GM18520 (cell line): ENCODE measurements at regions not wholly inside any gene's neighbourhood (a gene's known extent, or its start where the extent isn't known, plus 50 kb on each side); places are given as distances from the start of the nearest gene placed in this dataset.

Experiments used
- ATAC-seq: cut with Tn5 transposase; IDR thresholded peaks from one replicate; pipeline ENCODE4 v1.9.1; 2021; ENCODE audit not compliant: unreplicated experiment

DNA sequence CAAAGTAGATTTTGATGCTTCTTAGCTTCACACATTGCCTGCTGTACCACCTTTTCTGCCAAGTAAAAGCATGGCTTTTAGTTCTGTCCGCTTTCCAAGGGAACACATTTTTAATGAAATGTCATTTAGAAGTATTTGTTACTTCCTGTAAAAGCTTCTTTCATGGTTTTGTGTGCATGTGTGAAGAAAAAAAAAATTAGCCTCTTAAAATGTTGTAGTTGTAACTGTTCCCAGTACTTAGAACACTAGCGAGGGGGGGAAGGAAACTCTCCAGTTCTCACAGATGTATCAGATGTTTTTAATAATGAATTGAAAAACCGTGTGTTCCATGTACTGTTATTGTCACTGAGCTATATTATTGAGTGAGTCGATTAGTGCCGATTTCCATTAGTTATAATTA lies 568.3 kb upstream of the ADGRL2 start:
- no peak for ATAC-seq

DNA sequence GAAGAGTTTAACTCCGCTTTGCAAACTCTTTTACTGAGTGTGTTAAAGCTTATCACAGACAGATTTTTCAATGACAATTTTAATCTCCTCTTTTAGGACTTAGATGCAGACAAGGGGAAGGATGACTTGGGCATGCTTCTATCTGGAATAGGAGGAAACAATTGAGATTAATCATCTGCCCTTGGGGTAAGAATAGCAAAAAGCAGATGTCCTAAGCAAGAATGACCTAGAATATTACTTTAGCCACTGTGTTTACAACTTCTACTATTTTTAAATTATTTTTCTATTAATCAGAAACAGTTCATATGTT lies 569.0 kb upstream of the ADGRL2 start:
- no peak for ATAC-seq

DNA sequence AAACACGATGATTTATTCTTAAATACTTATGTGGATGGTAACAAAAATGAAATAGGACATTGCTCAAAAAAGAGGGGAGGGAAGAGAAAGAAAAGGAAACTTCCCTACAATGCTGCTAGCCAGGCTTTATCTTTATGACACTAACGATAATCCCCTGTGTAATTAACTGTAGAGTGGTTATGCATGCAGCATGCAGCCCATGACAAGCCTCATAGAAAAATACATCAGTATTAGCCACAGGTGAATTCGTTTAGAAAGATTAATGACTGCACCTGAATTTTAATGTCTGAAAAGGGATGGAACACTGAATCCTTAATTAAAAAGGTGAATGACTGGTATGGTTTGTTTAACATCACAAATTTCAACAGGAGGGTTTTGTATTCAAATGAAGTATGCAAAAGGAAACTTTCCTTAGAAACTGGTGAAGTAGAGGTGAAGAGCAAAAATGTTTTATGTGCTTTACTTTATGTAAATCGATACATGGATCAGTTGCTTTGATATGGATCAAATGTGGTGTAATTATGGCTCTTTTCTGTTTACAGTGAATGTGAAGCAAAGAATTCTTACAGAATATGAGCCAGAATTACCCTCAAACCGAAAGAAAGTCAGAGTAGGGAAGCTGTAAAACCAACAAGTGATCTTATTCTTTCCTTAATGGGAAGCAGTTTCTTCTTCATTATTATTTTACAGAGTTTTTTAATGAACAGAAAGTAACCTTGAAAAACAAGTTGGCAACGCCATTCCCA lies 569.6 kb upstream of the ADGRL2 start:
- ATAC-seq: no peak

DNA sequence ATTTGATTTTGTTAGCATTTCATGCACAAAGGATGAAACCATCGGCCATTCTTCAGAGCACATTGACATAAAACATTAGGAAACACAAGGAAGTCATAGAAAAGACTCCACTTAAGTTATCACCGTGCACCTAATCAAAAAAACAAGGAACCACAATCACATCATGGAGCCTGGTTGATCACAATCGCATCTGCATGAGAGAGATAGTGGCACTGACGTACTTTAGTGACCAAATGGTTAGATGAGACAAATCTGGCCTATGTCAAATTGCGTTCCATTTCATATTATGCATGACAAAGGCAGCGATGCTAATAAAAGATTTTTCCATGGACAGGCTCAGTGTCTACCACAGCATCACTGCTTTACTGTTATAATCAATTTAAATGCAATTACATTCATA lies 571.8 kb upstream of the ADGRL2 start:
- no peak for ATAC-seq

DNA sequence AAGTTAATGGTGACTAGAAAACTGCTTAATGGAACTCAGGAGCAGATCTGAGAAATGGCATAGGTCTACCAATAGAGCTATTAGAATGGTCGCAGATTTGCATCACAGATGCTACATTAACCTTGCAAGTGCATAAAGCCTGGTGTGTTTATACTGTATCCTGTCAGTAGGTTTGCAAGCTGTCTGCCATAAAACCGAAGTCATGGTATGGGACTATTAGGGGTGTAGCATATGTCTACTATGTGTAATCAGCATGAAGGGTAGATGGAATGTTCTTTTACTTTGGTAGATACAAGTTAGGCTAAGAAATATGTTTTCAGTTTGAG lies 574.2 kb upstream of the ADGRL2 start:
- no peak for ATAC-seq

DNA sequence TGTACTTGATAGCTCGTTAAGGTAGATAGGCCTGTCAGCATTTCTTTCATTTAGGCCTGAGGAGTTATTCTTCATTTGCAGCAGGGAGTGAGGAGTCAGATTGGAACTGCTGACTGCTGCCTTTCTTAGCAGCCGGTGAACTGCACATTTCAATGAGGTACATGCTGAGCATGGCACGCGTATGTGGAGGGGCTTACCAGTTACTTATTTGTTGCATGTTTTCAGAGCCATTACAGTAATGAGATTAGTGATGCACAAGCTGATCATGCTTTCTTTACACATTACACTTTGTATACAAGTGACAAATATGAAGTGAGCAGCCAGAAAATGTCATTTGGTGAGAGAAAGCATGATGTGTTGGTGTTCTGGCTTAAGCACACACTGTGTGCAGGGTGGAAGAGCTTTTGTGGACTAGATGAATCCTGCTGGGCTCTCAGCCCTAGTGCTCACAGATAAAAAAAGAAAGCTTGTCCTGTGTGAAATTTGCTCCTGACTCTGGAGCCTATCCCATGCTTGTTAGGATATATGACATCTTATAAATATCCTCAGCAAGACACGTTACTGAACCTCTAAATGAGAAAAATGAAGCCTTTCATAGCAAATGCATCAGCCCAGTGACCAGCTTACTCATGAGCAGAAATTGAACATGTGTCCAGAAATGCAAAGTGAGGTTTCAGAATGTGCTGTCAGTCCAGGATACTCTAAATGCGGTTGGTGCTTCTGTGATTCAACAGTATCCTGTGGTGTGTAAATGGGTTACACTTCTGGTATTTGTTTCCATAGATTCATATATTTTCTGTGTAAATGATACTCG lies 574.7 kb upstream of the ADGRL2 start:
- ATAC-seq: peak; percentile 98

DNA sequence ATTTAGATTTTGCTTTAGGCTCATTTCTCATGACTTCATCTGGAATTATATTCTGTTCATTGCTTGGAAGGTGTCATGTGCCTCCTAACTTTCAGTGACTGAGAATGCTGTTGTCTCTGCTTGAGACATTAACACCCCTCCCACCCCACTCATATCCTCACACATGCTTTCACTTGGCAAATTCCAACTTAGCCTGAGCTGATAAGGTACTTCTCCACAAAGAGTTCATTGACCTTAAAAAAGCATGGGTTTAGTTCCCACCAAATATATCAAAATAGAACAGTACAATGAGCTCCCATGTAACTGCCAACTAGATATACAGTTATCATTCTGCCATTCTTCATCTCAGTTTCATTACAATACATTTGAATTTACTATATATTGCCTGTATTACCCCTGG lies 576.5 kb upstream of the ADGRL2 start:
- ATAC-seq: no peak

DNA sequence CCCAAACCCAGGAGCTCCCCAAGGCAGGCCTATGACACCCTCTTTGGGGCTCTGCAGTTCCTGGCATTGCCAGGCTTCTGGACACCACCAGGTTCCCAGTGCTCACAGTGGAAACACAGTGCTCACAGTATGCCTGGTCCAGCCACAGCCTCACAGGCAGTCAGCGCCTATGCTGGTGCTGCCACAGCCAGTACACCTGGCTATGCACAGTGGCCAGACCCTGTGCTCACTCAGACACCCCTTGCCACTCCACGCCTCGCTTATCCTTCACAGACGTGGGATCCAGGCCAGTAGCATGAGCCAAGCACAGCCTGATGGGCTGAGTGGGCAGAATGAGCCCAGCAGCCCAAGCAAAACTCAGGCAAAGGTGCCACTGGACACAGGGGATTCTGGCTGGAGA lies 579.2 kb upstream of the ADGRL2 start:
- no peak for ATAC-seq

DNA sequence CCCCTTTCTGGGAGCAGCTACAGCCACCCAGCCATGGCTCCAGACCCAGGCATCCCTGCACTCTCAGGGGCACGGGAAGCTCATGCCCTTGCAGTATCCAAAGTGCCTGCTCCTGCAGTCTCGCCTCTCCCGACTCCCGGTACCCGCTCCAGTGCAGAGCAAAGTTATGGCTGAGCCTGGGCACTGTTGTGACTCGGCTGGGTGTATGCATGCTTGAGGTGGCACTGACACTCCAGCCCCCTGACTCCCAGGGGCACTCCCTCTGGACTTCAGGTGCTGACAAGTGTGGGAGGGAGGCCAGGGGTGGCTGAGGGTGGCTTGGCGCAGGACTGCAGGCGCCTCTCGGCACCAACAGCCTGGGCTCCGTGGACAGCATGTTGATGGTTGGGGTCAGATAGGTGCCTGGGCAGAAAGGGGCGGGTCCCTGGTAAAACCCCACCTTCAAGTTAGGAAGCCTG lies 580.1 kb upstream of the ADGRL2 start:
- ATAC-seq: no peak

DNA sequence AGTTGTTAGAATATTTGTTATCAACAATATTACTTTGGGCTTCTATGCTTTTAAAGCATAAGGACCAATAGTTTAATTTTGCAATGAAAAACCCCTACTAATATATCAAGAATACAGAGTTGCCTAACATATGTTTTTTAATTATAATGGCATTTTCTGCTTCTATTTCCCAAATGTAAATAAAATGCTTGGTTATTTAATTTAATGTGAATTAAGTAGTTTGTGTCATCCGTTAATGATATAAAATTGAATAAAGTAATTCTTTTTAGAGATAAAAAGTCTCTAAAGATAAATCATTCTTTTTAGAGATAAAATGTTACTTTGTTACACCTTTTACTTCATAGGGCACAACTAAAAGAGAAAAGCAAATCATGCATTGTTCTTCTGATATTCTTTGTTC lies 583.7 kb upstream of the ADGRL2 start:
- ATAC-seq: no peak

DNA sequence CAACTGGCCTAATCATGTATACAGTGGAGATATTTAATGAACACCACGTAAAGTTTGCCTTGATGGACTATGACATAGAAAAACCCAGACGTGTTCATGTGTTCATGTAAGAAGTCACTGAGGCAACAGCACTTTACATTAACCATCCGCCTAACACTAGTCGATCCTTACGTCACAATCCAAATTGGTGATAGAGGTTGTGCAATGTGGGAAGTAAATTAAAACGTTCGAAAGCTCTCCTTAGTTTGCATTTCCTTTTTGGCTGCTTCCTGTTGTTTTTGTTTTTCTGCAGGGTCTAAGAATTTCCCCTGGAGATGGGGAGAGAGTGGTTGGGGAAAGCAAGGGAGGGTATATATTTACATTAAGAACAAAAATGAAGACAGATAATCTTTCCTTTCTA lies 587.5 kb upstream of the ADGRL2 start:
- no peak for ATAC-seq

DNA sequence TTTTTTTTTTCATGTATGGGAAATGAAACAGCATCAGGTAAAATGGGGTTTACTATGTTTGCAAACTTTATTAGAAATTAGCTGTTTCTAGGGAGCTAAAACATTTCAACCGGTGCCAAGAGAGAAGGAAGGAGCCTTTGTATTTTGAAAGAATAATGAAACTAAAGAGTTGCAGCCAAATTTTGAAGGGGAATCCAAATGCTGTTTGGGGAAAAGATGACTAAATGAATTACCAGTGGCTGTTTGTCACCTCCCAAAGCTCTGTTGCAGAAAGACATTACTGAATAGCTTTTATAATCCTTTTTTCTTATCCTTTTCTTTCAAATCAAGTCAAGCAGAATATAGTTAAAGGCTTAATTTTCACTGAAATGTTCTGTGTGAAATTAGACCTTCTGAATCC lies 591.3 kb upstream of the ADGRL2 start:
- no peak for ATAC-seq

DNA sequence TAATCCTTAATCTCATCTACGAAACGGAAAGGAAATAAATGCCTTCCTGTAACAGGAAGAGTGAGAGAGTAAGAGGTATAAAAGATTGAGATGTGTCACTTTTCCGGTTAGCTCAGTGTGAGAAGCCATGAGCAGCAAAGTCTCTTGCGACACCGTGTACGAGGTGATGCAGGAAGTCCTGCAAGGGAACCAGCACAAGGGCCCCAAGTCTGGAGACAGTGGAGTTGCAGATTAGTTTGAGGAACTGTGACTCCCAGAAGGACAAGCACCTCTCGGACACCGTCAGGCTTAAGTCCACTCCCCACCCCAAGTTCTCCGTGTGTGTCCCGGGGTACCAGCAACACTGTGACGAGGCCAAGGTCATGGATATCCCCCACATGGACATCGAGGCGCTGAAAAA lies 592.3 kb upstream of the ADGRL2 start:
- no peak for ATAC-seq

DNA sequence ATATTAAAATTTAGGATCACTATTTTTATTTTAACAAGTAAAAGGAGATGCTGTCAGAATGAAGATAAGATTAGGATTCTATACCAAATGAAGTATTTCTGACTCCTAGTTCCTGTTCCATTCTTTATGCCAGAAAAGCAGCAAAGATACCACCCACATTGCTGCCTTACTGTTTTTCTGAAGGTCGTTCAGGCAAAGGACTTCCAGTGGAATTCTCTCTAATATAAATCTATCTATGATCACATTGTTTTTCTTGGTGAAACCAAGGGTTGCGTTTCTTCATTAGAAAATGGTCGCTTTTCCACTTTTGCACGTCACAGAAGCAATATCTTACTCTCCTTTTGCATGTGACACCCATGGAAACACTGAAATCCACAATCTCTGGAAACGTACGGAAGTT lies 594.8 kb upstream of the ADGRL2 start:
- ATAC-seq: no peak

DNA sequence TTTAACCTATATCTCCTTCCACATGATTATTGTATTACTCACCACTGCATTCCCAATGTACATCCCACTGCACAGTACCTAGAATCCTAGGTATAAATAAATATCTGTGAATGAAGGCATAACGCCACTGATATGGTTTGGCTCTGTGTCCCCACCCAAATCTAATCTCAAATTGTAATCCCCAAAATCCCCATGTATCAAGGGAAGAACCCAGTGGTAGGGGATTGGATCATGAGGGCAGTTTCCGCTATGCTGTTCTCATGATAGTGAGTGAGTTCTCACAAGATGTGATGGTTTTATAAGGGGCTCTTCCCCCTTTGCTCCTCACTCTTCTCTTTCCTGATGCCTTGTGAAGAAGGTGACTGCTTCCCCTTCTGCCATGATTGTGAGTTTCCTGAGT lies 599.0 kb upstream of the ADGRL2 start:
- no peak for ATAC-seq

DNA sequence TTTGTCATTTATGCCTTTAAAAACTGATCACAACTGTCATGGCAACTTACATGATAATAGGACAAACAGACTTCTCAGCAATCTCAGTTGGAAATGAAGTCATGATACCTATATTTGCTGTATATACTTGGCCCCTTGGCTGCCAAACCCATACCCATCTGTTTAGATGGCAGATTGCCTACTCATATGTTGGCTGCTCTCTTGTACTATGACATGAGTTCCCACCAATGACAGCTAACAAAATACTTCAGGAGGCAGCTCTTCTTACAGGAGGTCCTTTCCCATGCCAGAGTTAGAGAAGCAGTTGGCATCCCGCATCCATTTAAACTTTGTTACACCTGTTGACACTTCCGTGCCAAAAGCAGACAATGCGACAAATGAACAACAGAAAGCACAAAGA lies 603.1 kb upstream of the ADGRL2 start:
- no peak for ATAC-seq

DNA sequence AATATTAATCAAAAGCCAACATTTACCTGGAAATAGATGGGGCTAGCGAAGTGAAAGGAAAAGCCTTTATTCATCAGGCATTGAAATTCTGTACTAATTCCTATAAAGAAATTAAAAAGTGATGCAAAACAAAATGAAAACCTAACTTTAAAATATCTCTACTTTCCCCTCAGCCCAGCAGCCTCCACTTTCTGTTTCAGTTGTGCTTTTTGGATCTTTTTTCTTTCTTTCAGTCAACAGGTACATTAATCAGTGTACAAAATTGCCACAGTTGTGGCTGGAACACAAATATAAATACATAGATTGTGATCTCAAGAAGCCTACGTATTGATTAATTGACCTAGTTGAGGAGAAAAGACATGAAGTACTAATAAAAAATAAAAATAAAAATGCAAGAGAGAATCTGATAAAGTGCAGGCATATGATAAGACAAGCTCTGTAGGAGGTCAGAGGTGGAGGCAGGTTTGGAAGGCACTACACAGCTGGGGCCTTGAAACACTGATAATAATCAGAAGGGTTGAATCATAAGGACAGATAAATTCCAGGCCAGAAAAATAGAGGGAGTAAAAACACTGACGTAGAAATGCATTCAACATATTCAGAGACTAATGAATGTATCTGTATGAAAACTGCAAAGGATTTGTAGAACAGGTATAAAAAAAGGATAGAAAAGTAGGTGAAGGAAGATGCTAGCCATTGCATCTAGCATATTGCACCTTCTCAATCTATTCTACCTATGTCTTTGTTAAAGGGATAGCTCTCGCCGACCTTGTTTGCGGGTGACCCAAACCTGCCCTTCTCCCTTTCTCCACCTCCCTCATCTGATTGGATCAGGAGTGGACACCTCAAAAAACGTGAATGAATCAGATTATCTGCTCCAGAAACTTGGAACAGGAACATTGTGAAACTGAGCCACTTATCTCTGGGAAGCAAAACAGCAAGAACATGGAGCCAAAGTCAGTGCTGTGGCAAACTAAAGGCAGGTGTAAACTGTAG lies 607.8 kb upstream of the ADGRL2 start:
- peak; percentile 43 for ATAC-seq

DNA sequence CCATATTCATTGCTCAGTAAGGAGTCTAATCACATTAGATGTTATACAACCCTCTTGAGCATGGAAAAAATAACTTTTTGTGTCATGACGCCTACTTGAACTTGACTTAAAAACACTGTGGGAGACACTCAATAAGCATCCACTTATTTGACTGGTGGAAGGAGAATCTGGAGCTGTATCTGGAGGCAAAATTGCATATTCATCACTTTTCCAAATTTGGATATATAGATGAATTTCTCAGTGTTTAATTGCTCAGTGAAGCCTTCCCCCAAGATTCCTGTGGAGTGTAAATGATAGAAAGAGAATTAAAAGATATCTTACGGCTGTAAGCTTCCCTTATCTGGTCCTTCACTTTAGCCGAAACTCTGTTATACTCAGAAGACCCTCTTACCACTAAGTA lies 610.7 kb upstream of the ADGRL2 start:
- ATAC-seq: no peak

DNA sequence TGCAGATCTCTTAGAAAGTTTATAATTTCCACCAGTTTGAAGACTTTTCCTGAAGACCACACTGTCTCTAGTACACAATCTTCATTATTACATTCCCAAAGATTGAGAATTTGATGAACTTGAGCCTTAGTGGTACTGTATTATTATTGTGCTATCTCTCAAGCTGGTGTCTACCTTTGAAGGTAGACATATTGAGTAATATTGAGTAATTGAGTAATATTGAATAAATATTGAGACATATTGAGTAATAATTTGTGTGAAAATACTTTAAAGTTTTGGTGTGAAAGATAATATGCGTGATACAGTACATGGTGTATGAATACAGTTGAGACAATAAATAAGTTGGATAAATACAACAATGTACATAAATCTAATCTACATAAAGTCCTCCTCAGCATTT lies 613.1 kb upstream of the ADGRL2 start:
- ATAC-seq: no peak

DNA sequence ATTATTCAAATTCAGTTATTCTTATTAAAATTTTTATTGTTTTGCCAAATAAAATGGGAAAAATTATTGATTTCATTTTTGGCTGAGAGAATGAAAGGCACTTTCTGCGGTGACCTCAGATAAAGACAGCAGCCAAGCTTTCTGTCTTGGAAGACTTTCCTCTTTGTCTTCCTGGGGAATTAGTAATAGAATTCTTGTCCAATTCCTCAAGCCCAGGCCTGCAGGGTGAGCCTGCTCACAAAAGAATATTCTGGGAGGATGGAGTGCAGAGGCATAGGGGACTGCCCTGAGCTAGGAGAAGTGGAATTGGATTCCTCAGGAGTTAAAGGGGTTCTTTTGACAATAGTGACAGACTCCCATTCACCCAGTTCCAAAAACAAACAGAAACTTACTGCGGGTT lies 614.5 kb upstream of the ADGRL2 start:
- no peak for ATAC-seq

DNA sequence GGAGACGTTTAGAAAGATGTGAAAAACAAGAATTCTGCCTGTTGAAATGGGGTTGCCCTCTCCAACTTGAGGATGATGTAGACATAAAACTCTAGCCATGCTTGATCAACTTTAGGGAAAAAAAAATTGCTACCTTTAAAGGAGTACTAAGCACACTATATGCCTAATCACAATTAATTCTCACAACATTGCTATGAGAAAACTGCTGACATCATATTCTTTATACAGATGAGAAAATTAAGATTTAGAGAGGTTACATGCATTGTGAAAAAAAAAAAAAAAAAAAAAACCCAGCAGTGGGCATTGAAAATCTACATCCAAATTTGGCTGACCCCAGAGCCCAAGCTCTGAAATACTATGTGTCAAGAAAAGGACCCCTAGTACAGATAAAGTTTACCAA lies 617.2 kb upstream of the ADGRL2 start:
- no peak for ATAC-seq

DNA sequence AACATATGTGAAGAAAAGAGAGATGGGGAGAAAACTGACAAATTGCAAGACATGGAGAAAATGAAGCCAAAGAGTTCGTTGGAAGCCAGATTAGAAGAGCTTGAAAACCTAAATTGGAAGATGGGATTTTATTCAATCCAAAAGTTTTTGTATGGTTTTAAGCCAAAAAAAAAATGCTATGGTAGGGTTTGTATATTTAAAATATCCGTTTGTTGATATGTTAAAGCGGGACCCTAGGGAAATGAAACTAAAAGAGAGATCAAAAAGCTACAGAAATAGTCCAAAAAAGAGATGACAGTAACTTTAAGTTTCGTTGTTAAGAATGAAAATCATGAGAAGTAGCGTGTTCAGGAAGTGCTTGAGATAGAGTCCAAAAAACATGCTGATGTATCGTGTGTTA lies 617.7 kb upstream of the ADGRL2 start:
- no peak for ATAC-seq
